ENCODE measurements at regions not wholly inside any gene's neighbourhood (a gene's known extent, or its start where the extent isn't known, plus 50 kb on each side); places are given as distances from the start of the nearest gene placed in this dataset.

GRCh38 chr6:134117409-134117808 lies 65.0 kb upstream of the SLC2A12 start:
- Histone ChIP-seq H3K9me3 (no peaks in the 10 kb centered on the region), H3K4me1 (ENCODE audit: control insufficient read depth in 1 of 2, insufficient read depth in 1 of 2, low read depth in 1 of 2, low read length in 1 of 2) (no peaks in the 10 kb centered on the region), H3K4me3 (ENCODE audit: low read depth in 1 of 2, low read length in 1 of 2) (no peak overlapping the region), H3K36me3 (no peaks in the 10 kb centered on the region), H3K27ac (no peak overlapping the region), H3K27me3 (peaks cover 43% of the 10 kb centered on the region)
- TF ChIP-seq CTCF (IDR thresholded peaks at IDR 0.05), result no peak

- H3K4me3 ChIP-seq (ENCODE audit: low read depth in 1 of 2, low read length in 1 of 2), result no peak overlapping the region
- no peaks in the 10 kb centered on the region for H3K36me3 ChIP-seq
- H3K27ac ChIP-seq, result no peak overlapping the region
- H3K27me3 ChIP-seq, result peaks cover 43% of the 10 kb centered on the region
- TF ChIP-seq CTCF (IDR thresholded peaks at IDR 0.05), result no peak
- H3K4me1 ChIP-seq (ENCODE audit: control insufficient read depth in 1 of 2, insufficient read depth in 1 of 2, low read depth in 1 of 2, low read length in 1 of 2), result no peaks in the 10 kb centered on the region
- no peaks in the 10 kb centered on the region for H3K9me3 ChIP-seq
Measured at GRCh38 chr6:134115715-134116074, 63.3 kb upstream of the SLC2A12 start.

GRCh38 chr6:134114918-134115714 lies 62.7 kb upstream of the SLC2A12 start:
- no peak for TF ChIP-seq CTCF (IDR thresholded peaks at IDR 0.05)
- Histone ChIP-seq H3K36me3 (no peaks in the 10 kb centered on the region), H3K4me3 (ENCODE audit: low read depth in 1 of 2, low read length in 1 of 2) (no peak overlapping the region), H3K27ac (no peak overlapping the region), H3K9me3 (no peaks in the 10 kb centered on the region), H3K27me3 (peaks cover 43% of the 10 kb centered on the region), H3K4me1 (ENCODE audit: control insufficient read depth in 1 of 2, insufficient read depth in 1 of 2, low read depth in 1 of 2, low read length in 1 of 2) (peaks cover under 1 to 1% of the 10 kb centered on the region in 2 experiments)

- TF ChIP-seq CTCF (IDR thresholded peaks at IDR 0.05), result no peak
- H3K4me1 ChIP-seq (ENCODE audit: control insufficient read depth in 1 of 2, insufficient read depth in 1 of 2, low read depth in 1 of 2, low read length in 1 of 2), result peaks cover 6 to 8% of the 10 kb centered on the region in 2 experiments
- H3K9me3 ChIP-seq, result no peaks in the 10 kb centered on the region
- H3K27ac ChIP-seq, result no peak overlapping the region
- peaks cover 43% of the 10 kb centered on the region for H3K27me3 ChIP-seq
- no peaks in the 10 kb centered on the region for H3K36me3 ChIP-seq
- H3K4me3 ChIP-seq (ENCODE audit: low read depth in 1 of 2, low read length in 1 of 2), result no peak overlapping the region
Measured at GRCh38 chr6:134114489-134114888, 62.1 kb upstream of the SLC2A12 start.

GRCh38 chr6:134111726-134112125 lies 59.3 kb upstream of the SLC2A12 start:
- H3K27ac ChIP-seq, result no peak overlapping the region
- peaks cover 8 to 9% of the 10 kb centered on the region in 2 experiments for H3K4me1 ChIP-seq (ENCODE audit: control insufficient read depth in 1 of 2, insufficient read depth in 1 of 2, low read depth in 1 of 2, low read length in 1 of 2)
- H3K36me3 ChIP-seq, result no peaks in the 10 kb centered on the region
- TF ChIP-seq CTCF (IDR thresholded peaks at IDR 0.05), result no peak
- no peaks in the 10 kb centered on the region for H3K9me3 ChIP-seq
- peaks cover 30% of the 10 kb centered on the region for H3K27me3 ChIP-seq
- no peak overlapping the region for H3K4me3 ChIP-seq (ENCODE audit: low read depth in 1 of 2, low read length in 1 of 2)

All from neutrophil (primary cell).